GM23338 (cell line): ENCODE measurements at regions not wholly inside any gene's neighbourhood (a gene's known extent, or its start where the extent isn't known, plus 50 kb on each side); places are given as distances from the start of the nearest gene placed in this dataset.

Source experiments
- ATAC-seq: fragments of 200-7000 bp; cut with Tn5 transposase; 3 replicates; pipeline ENCODE4 v1.9.1; 2020
- DNase-seq: peaks from one replicate; pipeline ENCODE4 v3.0.0-alpha.2; 2015; ENCODE audit warnings: low spot score
- H2AFZ ChIP-seq: fragments of 200-600 bp; sonication (generic); 2 replicates; pipeline ENCODE4 v1.8.0; 2016; ENCODE audit warnings: antibody characterized with exemption, mild to moderate bottlenecking, moderate library complexity
- H3F3A ChIP-seq: fragments of 200-600 bp; sonication (generic); replicated peaks from 2 replicates; pipeline ENCODE4 v1.8.0; 2017; ENCODE audit warnings: antibody characterized with exemption, mixed run types, low read depth
- H3K27ac ChIP-seq: fragments of 200-600 bp; sonication (generic); 2 replicates; pipeline ENCODE4 v1.6.1; 2016; ENCODE audit warnings: low read depth
- H3K27me3 ChIP-seq: fragments of 200-600 bp; sonication (generic); 2 replicates; pipeline ENCODE4 v1.8.0; 2016; ENCODE audit warnings: mild to moderate bottlenecking, mixed run types, moderate library complexity; ENCODE audit not compliant: insufficient read depth
- H3K36me3 ChIP-seq: fragments of 200-600 bp; sonication (generic); 2 replicates; pipeline ENCODE4 v1.8.0; 2016; ENCODE audit warnings: mild to moderate bottlenecking; ENCODE audit not compliant: insufficient read depth
- H3K4me1 ChIP-seq: fragments of 200-600 bp; sonication (generic); 2 replicates; pipeline ENCODE4 v1.8.0; 2016; ENCODE audit warnings: mild to moderate bottlenecking, moderate library complexity; ENCODE audit not compliant: insufficient read depth
- H3K4me2 ChIP-seq: fragments of 200-600 bp; sonication (generic); 2 replicates; pipeline ENCODE4 v1.7.1; 2017; ENCODE audit warnings: mixed run types
- H3K4me3 ChIP-seq: fragments of 200-600 bp; sonication (generic); 2 replicates; pipeline ENCODE4 v1.6.1; 2016; ENCODE audit warnings: mixed run types
- H3K79me2 ChIP-seq: fragments of 200-600 bp; sonication (generic); replicated peaks from 2 replicates; pipeline ENCODE4 v1.8.0; 2017; ENCODE audit warnings: mild to moderate bottlenecking; ENCODE audit not compliant: insufficient read depth
- H3K9me2 ChIP-seq: fragments of 200-600 bp; sonication (generic); 2 replicates; pipeline ENCODE4 v1.8.0; 2017; ENCODE audit not compliant: insufficient read depth
- H4K20me1 ChIP-seq: fragments of 200-600 bp; sonication (generic); replicated peaks from 2 replicates; pipeline ENCODE4 v1.8.0; 2017; ENCODE audit warnings: mild to moderate bottlenecking; ENCODE audit not compliant: insufficient read depth
- H3K27ac Mint-ChIP-seq: 2 replicates; pipeline ENCODE4 v1.8.0; 2020; ENCODE audit warnings: inconsistent platforms, mild to moderate bottlenecking, moderate library complexity, mixed read lengths
- H3K27me3 Mint-ChIP-seq: 3 replicates; pipeline ENCODE4 v1.8.0; 2022; ENCODE audit warnings: low read depth, mild to moderate bottlenecking, moderate library complexity, mixed read lengths, inconsistent platforms; ENCODE audit not compliant: insufficient read depth, poor library complexity
- H3K36me3 Mint-ChIP-seq: 3 replicates; pipeline ENCODE4 v1.8.0; 2021; ENCODE audit warnings: low read depth, mild to moderate bottlenecking, inconsistent platforms, moderate library complexity, mixed read lengths
- H3K4me1 Mint-ChIP-seq: 3 replicates; pipeline ENCODE4 v1.8.0; 2020; ENCODE audit warnings: mild to moderate bottlenecking, inconsistent platforms, mixed read lengths
- H3K4me3 Mint-ChIP-seq: 3 replicates; pipeline ENCODE4 v1.8.0; 2021; ENCODE audit warnings: moderate library complexity, mild to moderate bottlenecking, inconsistent platforms, mixed read lengths
- H3K9me3 Mint-ChIP-seq: 3 replicates; pipeline ENCODE4 v1.8.0; 2020; ENCODE audit warnings: moderate library complexity, mild to moderate bottlenecking, inconsistent platforms, mixed read lengths
- CREB1 ChIP-seq: fragments of 250-450 bp; sonication (Bioruptor Pico); IDR thresholded peaks from 2 replicates; pipeline ENCODE4 v1.5.0; 2020; ENCODE audit warnings: low read depth, mild to moderate bottlenecking, moderate library complexity
- EZH2 ChIP-seq: fragments of 200-600 bp; sonication (generic); IDR thresholded peaks from one replicate; pipeline ENCODE4 v1.8.0; 2017; ENCODE audit warnings: antibody characterized with exemption, mild to moderate bottlenecking, low read depth; ENCODE audit not compliant: unreplicated experiment
- EZH2phosphoT487 ChIP-seq: fragments of 200-600 bp; sonication (generic); IDR thresholded peaks from one replicate; pipeline ENCODE4 v1.8.1; 2018; ENCODE audit warnings: antibody characterized with exemption; ENCODE audit not compliant: unreplicated experiment
- JUNB ChIP-seq: IDR thresholded peaks from one replicate; pipeline ENCODE4 v1.6.1; 2016; ENCODE audit warnings: antibody characterized with exemption; ENCODE audit not compliant: unreplicated experiment
- NANOG ChIP-seq: IDR thresholded peaks from 2 replicates; pipeline ENCODE4 v1.6.1; 2016; ENCODE audit warnings: antibody characterized with exemption, borderline replicate concordance
- POLR2AphosphoS5 ChIP-seq: IDR thresholded peaks from 2 replicates; pipeline ENCODE4 v1.6.1; 2016; ENCODE audit warnings: antibody characterized with exemption, low read depth
- STAT1 ChIP-seq: IDR thresholded peaks from one replicate; pipeline ENCODE4 v1.6.1; 2016; ENCODE audit warnings: antibody characterized with exemption; ENCODE audit not compliant: unreplicated experiment
- ZNF114 ChIP-seq: fragments of 250-450 bp; sonication (Bioruptor Pico); IDR thresholded peaks from 2 replicates; pipeline ENCODE4 v1.5.0; 2020; ENCODE audit warnings: mild to moderate bottlenecking, moderate library complexity
- ZNF331 ChIP-seq: fragments of 250-450 bp; sonication (Bioruptor Pico); IDR thresholded peaks from 2 replicates; pipeline ENCODE4 v1.5.0; 2020; ENCODE audit warnings: low read depth, mild to moderate bottlenecking, moderate library complexity
- ZNF462 ChIP-seq: fragments of 250-450 bp; sonication (Bioruptor Pico); IDR thresholded peaks from 2 replicates; pipeline ENCODE4 v1.5.0; 2020; ENCODE audit warnings: mild to moderate bottlenecking, moderate library complexity
- TF ChIP-seq, protein P1 (sequence below): IDR thresholded peaks from 2 replicates; pipeline ENCODE4 v1.6.1; 2016; ENCODE audit warnings: antibody characterized with exemption
- TF ChIP-seq, protein P2 (sequence below), 2 experiments: fragments of 200-600 bp in 1 of 2; sonication (generic) in 1 of 2; conservative IDR thresholded peaks; 2 replicates each; pipeline versions ENCODE4 v1.5.1 to v1.6.1; 2016 to 2017; ENCODE audit warnings: antibody characterized with exemption in 2 of 2, low read depth in 2 of 2, mild to moderate bottlenecking in 2 of 2, moderate library complexity in 1 of 2
- TF ChIP-seq, protein P3 (sequence below): IDR thresholded peaks from one replicate; pipeline ENCODE4 v1.6.1; 2018; ENCODE audit warnings: antibody characterized with exemption; ENCODE audit not compliant: unreplicated experiment

DNA sequence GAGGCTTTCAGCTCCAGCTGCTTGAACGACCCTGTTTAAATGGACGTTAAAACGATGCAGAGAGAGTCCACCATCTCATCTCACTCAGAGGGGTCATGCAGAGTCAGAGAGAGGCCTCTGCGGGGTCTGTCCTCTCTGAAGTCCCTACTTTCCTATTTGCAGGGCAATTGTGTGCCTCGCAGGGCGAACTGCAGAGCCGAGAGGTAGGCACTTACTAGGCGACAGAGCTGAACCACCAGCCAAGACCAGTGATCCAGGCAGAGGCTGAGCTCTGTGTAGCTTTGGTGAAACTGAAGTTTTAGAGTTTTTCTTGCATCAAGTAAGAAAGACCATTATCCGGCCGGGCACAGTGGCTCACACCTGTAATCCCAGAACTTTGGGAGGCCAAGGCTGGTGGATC lies 64.1 kb upstream of the CUX1 start:
- Histone ChIP-seq H3F3A (no peaks in the 10 kb centered on the region), H3K79me2 (no peaks in the 10 kb centered on the region), H4K20me1 (no peaks in the 10 kb centered on the region), H3K27ac (no peak overlapping the region), H2AFZ (peak overlapping the region; percentile 73), H3K9me2 (no peaks in the 10 kb centered on the region), H3K4me2 (no peak overlapping the region), H3K27me3 (no peaks in the 10 kb centered on the region), H3K36me3 (no peaks in the 10 kb centered on the region), H3K4me1 (no peaks in the 10 kb centered on the region), H3K4me3 (no peak overlapping the region)
- DNase-seq: no peak
- no peaks in the 10 kb centered on the region for H3K36me3 Mint-ChIP-seq
- ATAC-seq: peak; percentile 51; the same call in 2 of the 3 replicates
- H3K4me3 Mint-ChIP-seq: no peak overlapping the region
- 0 out of 3 replicates have a peak, but pooled peaks cover 2% of the 10 kb centered on the region for H3K4me1 Mint-ChIP-seq
- peaks cover 3% of the 10 kb centered on the region for H3K27me3 Mint-ChIP-seq
- no peak overlapping the region for H3K27ac Mint-ChIP-seq
- H3K9me3 Mint-ChIP-seq: no peaks in the 10 kb centered on the region
- TF ChIP-seq CREB1 (no peak), NANOG (no peak), JUNB (no peak), ZNF331 (CRISPR knock-in tag) (no peak), POLR2AphosphoS5 (no peak), EZH2 (no peak), STAT1 (no peak), ZNF114 (no peak), EZH2phosphoT487 (no peak), ZNF462 (CRISPR knock-in tag) (no peak)
- TF ChIP-seq, protein P1, sequence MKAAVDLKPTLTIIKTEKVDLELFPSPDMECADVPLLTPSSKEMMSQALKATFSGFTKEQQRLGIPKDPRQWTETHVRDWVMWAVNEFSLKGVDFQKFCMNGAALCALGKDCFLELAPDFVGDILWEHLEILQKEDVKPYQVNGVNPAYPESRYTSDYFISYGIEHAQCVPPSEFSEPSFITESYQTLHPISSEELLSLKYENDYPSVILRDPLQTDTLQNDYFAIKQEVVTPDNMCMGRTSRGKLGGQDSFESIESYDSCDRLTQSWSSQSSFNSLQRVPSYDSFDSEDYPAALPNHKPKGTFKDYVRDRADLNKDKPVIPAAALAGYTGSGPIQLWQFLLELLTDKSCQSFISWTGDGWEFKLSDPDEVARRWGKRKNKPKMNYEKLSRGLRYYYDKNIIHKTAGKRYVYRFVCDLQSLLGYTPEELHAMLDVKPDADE: no peak
- TF ChIP-seq, protein P2, sequence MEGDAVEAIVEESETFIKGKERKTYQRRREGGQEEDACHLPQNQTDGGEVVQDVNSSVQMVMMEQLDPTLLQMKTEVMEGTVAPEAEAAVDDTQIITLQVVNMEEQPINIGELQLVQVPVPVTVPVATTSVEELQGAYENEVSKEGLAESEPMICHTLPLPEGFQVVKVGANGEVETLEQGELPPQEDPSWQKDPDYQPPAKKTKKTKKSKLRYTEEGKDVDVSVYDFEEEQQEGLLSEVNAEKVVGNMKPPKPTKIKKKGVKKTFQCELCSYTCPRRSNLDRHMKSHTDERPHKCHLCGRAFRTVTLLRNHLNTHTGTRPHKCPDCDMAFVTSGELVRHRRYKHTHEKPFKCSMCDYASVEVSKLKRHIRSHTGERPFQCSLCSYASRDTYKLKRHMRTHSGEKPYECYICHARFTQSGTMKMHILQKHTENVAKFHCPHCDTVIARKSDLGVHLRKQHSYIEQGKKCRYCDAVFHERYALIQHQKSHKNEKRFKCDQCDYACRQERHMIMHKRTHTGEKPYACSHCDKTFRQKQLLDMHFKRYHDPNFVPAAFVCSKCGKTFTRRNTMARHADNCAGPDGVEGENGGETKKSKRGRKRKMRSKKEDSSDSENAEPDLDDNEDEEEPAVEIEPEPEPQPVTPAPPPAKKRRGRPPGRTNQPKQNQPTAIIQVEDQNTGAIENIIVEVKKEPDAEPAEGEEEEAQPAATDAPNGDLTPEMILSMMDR (conservative IDR thresholded peaks at IDR 0.05; ENCODE audit: low read depth in 2 of 2): no peak
- TF ChIP-seq, protein P3, sequence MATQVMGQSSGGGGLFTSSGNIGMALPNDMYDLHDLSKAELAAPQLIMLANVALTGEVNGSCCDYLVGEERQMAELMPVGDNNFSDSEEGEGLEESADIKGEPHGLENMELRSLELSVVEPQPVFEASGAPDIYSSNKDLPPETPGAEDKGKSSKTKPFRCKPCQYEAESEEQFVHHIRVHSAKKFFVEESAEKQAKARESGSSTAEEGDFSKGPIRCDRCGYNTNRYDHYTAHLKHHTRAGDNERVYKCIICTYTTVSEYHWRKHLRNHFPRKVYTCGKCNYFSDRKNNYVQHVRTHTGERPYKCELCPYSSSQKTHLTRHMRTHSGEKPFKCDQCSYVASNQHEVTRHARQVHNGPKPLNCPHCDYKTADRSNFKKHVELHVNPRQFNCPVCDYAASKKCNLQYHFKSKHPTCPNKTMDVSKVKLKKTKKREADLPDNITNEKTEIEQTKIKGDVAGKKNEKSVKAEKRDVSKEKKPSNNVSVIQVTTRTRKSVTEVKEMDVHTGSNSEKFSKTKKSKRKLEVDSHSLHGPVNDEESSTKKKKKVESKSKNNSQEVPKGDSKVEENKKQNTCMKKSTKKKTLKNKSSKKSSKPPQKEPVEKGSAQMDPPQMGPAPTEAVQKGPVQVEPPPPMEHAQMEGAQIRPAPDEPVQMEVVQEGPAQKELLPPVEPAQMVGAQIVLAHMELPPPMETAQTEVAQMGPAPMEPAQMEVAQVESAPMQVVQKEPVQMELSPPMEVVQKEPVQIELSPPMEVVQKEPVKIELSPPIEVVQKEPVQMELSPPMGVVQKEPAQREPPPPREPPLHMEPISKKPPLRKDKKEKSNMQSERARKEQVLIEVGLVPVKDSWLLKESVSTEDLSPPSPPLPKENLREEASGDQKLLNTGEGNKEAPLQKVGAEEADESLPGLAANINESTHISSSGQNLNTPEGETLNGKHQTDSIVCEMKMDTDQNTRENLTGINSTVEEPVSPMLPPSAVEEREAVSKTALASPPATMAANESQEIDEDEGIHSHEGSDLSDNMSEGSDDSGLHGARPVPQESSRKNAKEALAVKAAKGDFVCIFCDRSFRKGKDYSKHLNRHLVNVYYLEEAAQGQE: no peak
